Neural cell (in vitro differentiated cells): ENCODE measurements at regions not wholly inside any gene's neighbourhood (a gene's known extent, or its start where the extent isn't known, plus 50 kb on each side); places are given as distances from the start of the nearest gene placed in this dataset.

Experiments used
- H2AFZ ChIP-seq: fragments of 200-600, 300-800 bp; sonication (generic), shearing (Covaris generic); 2 replicates; pipeline ENCODE4 v1.6.0; 2014; ENCODE audit warnings: low read depth, mild to moderate bottlenecking, antibody characterized with exemption, low read length, moderate library complexity
- H3F3A ChIP-seq: fragments of 200-600 bp; shearing (Covaris generic); 2 replicates; pipeline ENCODE4 v1.6.1; 2016; ENCODE audit warnings: mild to moderate bottlenecking, moderate library complexity, mixed read lengths, antibody characterized with exemption, low read length; ENCODE audit not compliant: insufficient read depth, poor library complexity, severe bottlenecking
- H3K27ac ChIP-seq: fragments of 200-600, 300-800 bp; sonication (generic), shearing (Covaris generic); 2 replicates; pipeline ENCODE4 v1.5.1; 2014; ENCODE audit warnings: mild to moderate bottlenecking, low read length, moderate library complexity
- H3K27me3 ChIP-seq: fragments of 300-800, 200-600 bp; sonication (generic), shearing (Covaris generic); 2 replicates; pipeline ENCODE4 v1.6.0; 2014; ENCODE audit warnings: mild to moderate bottlenecking, low read depth, low read length, moderate library complexity; ENCODE audit not compliant: insufficient read depth
- H3K36me3 ChIP-seq: fragments of 300-800, 200-600 bp; sonication (generic), shearing (Covaris generic); 2 replicates; pipeline ENCODE4 v1.5.1; 2014; ENCODE audit warnings: mild to moderate bottlenecking, antibody characterized with exemption, low read length, moderate library complexity; ENCODE audit not compliant: insufficient read depth
- H3K4me2 ChIP-seq: fragments of 300-800, 200-600 bp; sonication (generic), shearing (Covaris generic); 2 replicates; pipeline ENCODE4 v1.6.0; 2014; ENCODE audit warnings: mild to moderate bottlenecking, low read length
- H3K4me3 ChIP-seq: fragments of 300-800, 200-600 bp; sonication (generic), shearing (Covaris generic); 2 replicates; pipeline ENCODE4 v1.5.1; 2014; ENCODE audit warnings: mild to moderate bottlenecking, low read length, moderate library complexity
- H3K79me2 ChIP-seq: fragments of 200-600 bp; shearing (Covaris generic); replicated peaks from 2 replicates; pipeline ENCODE4 v1.6.0; 2014; ENCODE audit warnings: mild to moderate bottlenecking, low read length, moderate library complexity; ENCODE audit not compliant: insufficient read depth
- H3K9ac ChIP-seq: fragments of 300-800, 200-600 bp; sonication (generic), shearing (Covaris generic); 2 replicates; pipeline ENCODE4 v1.6.1; 2016; ENCODE audit warnings: mild to moderate bottlenecking, low read length, mixed read lengths
- H3K9me2 ChIP-seq: fragments of 200-600 bp; shearing (Covaris generic); 2 replicates; pipeline ENCODE4 v1.6.1; 2016; ENCODE audit warnings: mild to moderate bottlenecking, low read length, mixed read lengths; ENCODE audit not compliant: insufficient read depth
- H3K9me3 ChIP-seq: fragments of 200-600, 300-800 bp; sonication (generic), shearing (Covaris generic); 2 replicates; pipeline ENCODE4 v1.6.1; 2016; ENCODE audit warnings: mild to moderate bottlenecking, mixed run types, low read length, moderate library complexity, mixed read lengths
- H4K20me1 ChIP-seq: fragments of 200-600 bp; shearing (Covaris generic); 2 replicates; pipeline ENCODE4 v1.6.1; 2016; ENCODE audit warnings: mild to moderate bottlenecking, mixed run types; ENCODE audit not compliant: insufficient read depth
- EP300 ChIP-seq: fragments of 450-650 bp; conservative IDR thresholded peaks from 2 replicates; pipeline ENCODE4 v1.6.1; 2014; ENCODE audit warnings: antibody characterized with exemption, mild to moderate bottlenecking, moderate library complexity; ENCODE audit not compliant: poor library complexity, severe bottlenecking
- EZH2 ChIP-seq: fragments of 200-600, 300-800 bp; shearing (Covaris generic), sonication (generic); IDR thresholded peaks from 2 replicates; pipeline ENCODE4 v1.6.1; 2014; ENCODE audit warnings: antibody characterized with exemption, low read length, borderline replicate concordance, mild to moderate bottlenecking; ENCODE audit not compliant: insufficient read depth, poor library complexity, severe bottlenecking
- MXI1 ChIP-seq: fragments of 450-650 bp; conservative IDR thresholded peaks from 2 replicates; pipeline ENCODE4 v1.6.1; 2014; ENCODE audit warnings: antibody characterized with exemption, mild to moderate bottlenecking; ENCODE audit not compliant: poor library complexity, severe bottlenecking
- POLR2AphosphoS5 ChIP-seq: IDR thresholded peaks from 2 replicates; pipeline ENCODE4 v1.6.1; 2012
- RAD21 ChIP-seq: fragments of 450-650 bp; conservative IDR thresholded peaks from 2 replicates; pipeline ENCODE4 v1.6.1; 2014; ENCODE audit warnings: antibody characterized with exemption, mild to moderate bottlenecking, moderate library complexity
- SMC3 ChIP-seq: fragments of 450-650 bp; conservative IDR thresholded peaks from 2 replicates; pipeline ENCODE4 v1.6.1; 2014; ENCODE audit warnings: antibody characterized with exemption, mild to moderate bottlenecking, moderate library complexity; ENCODE audit not compliant: poor library complexity
- TAF1 ChIP-seq: IDR thresholded peaks from 2 replicates; pipeline ENCODE4 v1.6.1; 2012; ENCODE audit warnings: low read depth
- TF ChIP-seq, protein P1 (sequence below): fragments of 450-650 bp; IDR thresholded peaks from 2 replicates; pipeline ENCODE4 v1.5.1; 2014; ENCODE audit warnings: antibody characterized with exemption, mild to moderate bottlenecking, moderate library complexity; ENCODE audit not compliant: poor library complexity, severe bottlenecking
- TF ChIP-seq, protein P2 (sequence below): IDR thresholded peaks from 2 replicates; pipeline ENCODE4 v1.6.1; 2012; ENCODE audit warnings: borderline replicate concordance

DNA sequence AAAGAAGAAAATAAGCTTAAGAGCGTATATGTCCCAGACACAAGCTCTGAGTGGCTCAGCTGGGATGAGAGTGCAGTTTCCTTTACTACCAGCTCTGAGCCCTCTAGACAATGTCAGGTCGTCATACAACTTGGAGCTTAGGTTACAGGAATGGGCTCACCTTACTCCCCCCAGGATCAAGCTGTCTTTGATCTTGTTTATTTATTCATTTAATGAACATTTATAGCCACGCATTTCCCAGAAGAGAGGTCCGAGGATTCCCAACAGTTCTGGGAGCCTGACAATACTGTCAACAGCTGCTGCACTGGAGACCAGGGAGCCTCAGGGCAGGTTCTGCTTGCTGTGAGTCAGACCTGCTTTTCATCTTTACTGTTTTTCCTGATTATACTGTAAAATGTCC is 378.9 kb downstream of the PLPP3 start:
- H3K4me2 ChIP-seq, result no peak overlapping the region
- H3K36me3 ChIP-seq, result no peaks in the 10 kb centered on the region

DNA sequence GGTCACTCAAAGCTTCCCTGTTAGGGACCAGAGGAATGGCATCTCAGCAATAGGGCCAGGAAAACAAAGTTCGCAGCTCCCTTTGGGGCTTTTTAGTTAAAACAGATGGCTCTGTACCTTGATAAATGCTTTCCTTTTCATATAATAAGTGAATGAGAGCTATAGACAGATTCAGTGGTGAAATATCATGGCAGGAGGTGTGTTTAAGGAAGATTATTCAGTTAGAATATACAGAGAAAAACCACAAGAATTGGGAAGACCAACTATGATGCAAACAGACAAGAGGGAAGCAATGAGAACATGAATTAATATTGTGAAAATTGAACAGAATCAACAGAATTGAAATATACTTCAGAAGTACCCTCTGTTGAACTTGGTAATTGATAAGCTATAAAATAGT is 379.4 kb downstream of the PLPP3 start:
- no peaks in the 10 kb centered on the region for H3K27me3 ChIP-seq
- H3K4me3 ChIP-seq, result no peak overlapping the region
- H3K36me3 ChIP-seq, result no peaks in the 10 kb centered on the region
- H3K9me3 ChIP-seq, result no peaks in the 10 kb centered on the region
- TF ChIP-seq RAD21 (no peak), EZH2 (no peak), SMC3 (no peak), MXI1 (no peak), EP300 (no peak), TAF1 (no peak), POLR2AphosphoS5 (no peak)
- no peak overlapping the region for H3K4me2 ChIP-seq
- H4K20me1 ChIP-seq, result no peaks in the 10 kb centered on the region
- H3K27ac ChIP-seq, result no peak overlapping the region
- no peak overlapping the region for H3K9ac ChIP-seq
- no peaks in the 10 kb centered on the region for H3K79me2 ChIP-seq
- H3F3A ChIP-seq, result no peaks in the 10 kb centered on the region
- H3K9me2 ChIP-seq, result no peaks in the 10 kb centered on the region
- H2AFZ ChIP-seq, result no peak overlapping the region

More for the DNA sequence above, 378.9 kb downstream of the PLPP3 start:
- no peak overlapping the region for H3K4me3 ChIP-seq
- no peaks in the 10 kb centered on the region for H3F3A ChIP-seq
- no peak overlapping the region for H3K9ac ChIP-seq
- no peaks in the 10 kb centered on the region for H3K27me3 ChIP-seq
- no peaks in the 10 kb centered on the region for H3K79me2 ChIP-seq
- no peaks in the 10 kb centered on the region for H3K9me2 ChIP-seq
- no peaks in the 10 kb centered on the region for H3K9me3 ChIP-seq
- no peak for TF ChIP-seq POLR2AphosphoS5
- TF ChIP-seq EZH2, result no peak
- H4K20me1 ChIP-seq, result no peaks in the 10 kb centered on the region
- H3K27ac ChIP-seq, result no peak overlapping the region
- no peak overlapping the region for H2AFZ ChIP-seq

DNA sequence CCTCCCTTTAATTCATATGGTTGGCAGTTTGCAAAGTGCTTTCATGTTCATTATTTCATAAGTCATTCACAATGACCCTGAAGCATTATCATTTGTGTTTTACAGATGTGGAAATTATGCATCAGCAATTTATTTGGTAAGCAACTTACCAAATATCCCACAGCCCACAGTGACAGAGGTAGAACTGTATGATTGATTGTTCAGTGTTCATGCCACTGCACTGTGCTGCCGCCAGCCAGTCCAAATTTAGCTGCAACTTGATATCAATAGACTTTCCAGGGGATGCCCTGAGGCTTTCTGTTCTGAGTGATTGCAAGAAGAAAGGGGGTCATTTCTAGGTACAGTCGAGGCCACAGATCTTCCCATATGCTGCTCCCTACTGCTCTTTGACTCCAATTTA is 380.3 kb downstream of the PLPP3 start:
- Histone ChIP-seq H3F3A (no peaks in the 10 kb centered on the region), H3K27me3 (no peaks in the 10 kb centered on the region), H3K9me3 (no peaks in the 10 kb centered on the region), H4K20me1 (no peaks in the 10 kb centered on the region), H3K4me3 (no peak overlapping the region), H2AFZ (no peak overlapping the region), H3K9ac (no peak overlapping the region), H3K79me2 (no peaks in the 10 kb centered on the region), H3K9me2 (no peaks in the 10 kb centered on the region), H3K4me2 (no peak overlapping the region), H3K36me3 (no peaks in the 10 kb centered on the region), H3K27ac (no peak overlapping the region)
- TF ChIP-seq, protein P1, sequence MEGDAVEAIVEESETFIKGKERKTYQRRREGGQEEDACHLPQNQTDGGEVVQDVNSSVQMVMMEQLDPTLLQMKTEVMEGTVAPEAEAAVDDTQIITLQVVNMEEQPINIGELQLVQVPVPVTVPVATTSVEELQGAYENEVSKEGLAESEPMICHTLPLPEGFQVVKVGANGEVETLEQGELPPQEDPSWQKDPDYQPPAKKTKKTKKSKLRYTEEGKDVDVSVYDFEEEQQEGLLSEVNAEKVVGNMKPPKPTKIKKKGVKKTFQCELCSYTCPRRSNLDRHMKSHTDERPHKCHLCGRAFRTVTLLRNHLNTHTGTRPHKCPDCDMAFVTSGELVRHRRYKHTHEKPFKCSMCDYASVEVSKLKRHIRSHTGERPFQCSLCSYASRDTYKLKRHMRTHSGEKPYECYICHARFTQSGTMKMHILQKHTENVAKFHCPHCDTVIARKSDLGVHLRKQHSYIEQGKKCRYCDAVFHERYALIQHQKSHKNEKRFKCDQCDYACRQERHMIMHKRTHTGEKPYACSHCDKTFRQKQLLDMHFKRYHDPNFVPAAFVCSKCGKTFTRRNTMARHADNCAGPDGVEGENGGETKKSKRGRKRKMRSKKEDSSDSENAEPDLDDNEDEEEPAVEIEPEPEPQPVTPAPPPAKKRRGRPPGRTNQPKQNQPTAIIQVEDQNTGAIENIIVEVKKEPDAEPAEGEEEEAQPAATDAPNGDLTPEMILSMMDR, result no peak
- TF ChIP-seq EZH2 (no peak), RAD21 (no peak), MXI1 (no peak), SMC3 (no peak), EP300 (no peak), TAF1 (no peak), POLR2AphosphoS5 (no peak)
- TF ChIP-seq, protein P2, sequence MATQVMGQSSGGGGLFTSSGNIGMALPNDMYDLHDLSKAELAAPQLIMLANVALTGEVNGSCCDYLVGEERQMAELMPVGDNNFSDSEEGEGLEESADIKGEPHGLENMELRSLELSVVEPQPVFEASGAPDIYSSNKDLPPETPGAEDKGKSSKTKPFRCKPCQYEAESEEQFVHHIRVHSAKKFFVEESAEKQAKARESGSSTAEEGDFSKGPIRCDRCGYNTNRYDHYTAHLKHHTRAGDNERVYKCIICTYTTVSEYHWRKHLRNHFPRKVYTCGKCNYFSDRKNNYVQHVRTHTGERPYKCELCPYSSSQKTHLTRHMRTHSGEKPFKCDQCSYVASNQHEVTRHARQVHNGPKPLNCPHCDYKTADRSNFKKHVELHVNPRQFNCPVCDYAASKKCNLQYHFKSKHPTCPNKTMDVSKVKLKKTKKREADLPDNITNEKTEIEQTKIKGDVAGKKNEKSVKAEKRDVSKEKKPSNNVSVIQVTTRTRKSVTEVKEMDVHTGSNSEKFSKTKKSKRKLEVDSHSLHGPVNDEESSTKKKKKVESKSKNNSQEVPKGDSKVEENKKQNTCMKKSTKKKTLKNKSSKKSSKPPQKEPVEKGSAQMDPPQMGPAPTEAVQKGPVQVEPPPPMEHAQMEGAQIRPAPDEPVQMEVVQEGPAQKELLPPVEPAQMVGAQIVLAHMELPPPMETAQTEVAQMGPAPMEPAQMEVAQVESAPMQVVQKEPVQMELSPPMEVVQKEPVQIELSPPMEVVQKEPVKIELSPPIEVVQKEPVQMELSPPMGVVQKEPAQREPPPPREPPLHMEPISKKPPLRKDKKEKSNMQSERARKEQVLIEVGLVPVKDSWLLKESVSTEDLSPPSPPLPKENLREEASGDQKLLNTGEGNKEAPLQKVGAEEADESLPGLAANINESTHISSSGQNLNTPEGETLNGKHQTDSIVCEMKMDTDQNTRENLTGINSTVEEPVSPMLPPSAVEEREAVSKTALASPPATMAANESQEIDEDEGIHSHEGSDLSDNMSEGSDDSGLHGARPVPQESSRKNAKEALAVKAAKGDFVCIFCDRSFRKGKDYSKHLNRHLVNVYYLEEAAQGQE, result no peak
